Endothelial cell of umbilical vein (primary cell): ENCODE measurements at regions not wholly inside any gene's neighbourhood (a gene's known extent, or its start where the extent isn't known, plus 50 kb on each side); places are given as distances from the start of the nearest gene placed in this dataset.

Experiments
- BruUV-seq: library from RNA; stranded (reverse); fragments of 400-500 nt; replicated peaks from 2 replicates; lab custom pipeline; 2021; lab: Mats Ljungman, UMichigan
- CTCF ChIA-PET: fragments of 300-600, 350-600 bp; sonication (Branson Sonifier 250); formaldehyde crosslinking; loops from one replicate; lab custom pipeline; 2021; ENCODE audit warnings: antibody characterized with exemption, inconsistent platforms; lab: Charles Lee
- POLR2A ChIA-PET: fragments of 300-600, 350-600 bp; sonication (Branson Sonifier 250); formaldehyde crosslinking; loops from one replicate; lab custom pipeline; 2021; ENCODE audit warnings: antibody characterized with exemption, inconsistent platforms; lab: Charles Lee
- DNase-seq: peaks from one replicate; pipeline ENCODE4 v3.0.0-alpha.2; 2011; ENCODE audit warnings: low read depth, low spot score
- FAIRE-seq: peaks from 2 replicates; lab custom pipeline; 2011; peaks lifted over from hg19 to GRCh38; lab: Jason Lieb, UNC
- H2AFZ ChIP-seq: 2 replicates; pipeline ENCODE4 v1.6.0; 2012; ENCODE audit warnings: low read depth, low read length, control low read depth, inconsistent platforms
- H3K27ac ChIP-seq: 2 replicates; pipeline ENCODE4 v1.5.1; 2011; ENCODE audit warnings: low read depth, mild to moderate bottlenecking, control low read depth, low read length, moderate library complexity; ENCODE audit not compliant: insufficient read depth
- H3K27me3 ChIP-seq, 2 experiments: 2 replicates each; pipeline versions ENCODE4 v1.6.0 to v1.6.1; 2011; ENCODE audit warnings: low read length in 2 of 2, mixed read lengths in 1 of 2; ENCODE audit not compliant: control insufficient read depth in 2 of 2, insufficient read depth in 2 of 2
- H3K36me3 ChIP-seq, 2 experiments: 2 replicates in 1 of 2; 3 replicates in 1 of 2; pipeline ENCODE4 v1.5.1; 2011; ENCODE audit warnings: low read length in 2 of 2, mild to moderate bottlenecking in 1 of 2, moderate library complexity in 1 of 2; ENCODE audit not compliant: control insufficient read depth in 2 of 2, insufficient read depth in 2 of 2; ENCODE audit errors: extremely low read depth in 1 of 2
- H3K4me1 ChIP-seq: 3 replicates; pipeline ENCODE4 v1.5.1; 2011; ENCODE audit warnings: mild to moderate bottlenecking, low read length; ENCODE audit not compliant: control insufficient read depth, insufficient read depth; ENCODE audit errors: extremely low read depth
- H3K4me2 ChIP-seq: 2 replicates; pipeline ENCODE4 v1.6.1; 2011; ENCODE audit warnings: low read length, control low read depth, mixed read lengths; ENCODE audit not compliant: insufficient read depth
- H3K4me3 ChIP-seq, 3 experiments: fragments of 200-600 bp in 1 of 3; sonication (generic), shearing (Covaris generic) in 1 of 3; replicated peaks in 1 of 3; 2 replicates each; pipeline ENCODE4 v1.5.1; 2011 to 2016; ENCODE audit warnings: control low read depth in 3 of 3, low read length in 3 of 3, mild to moderate bottlenecking in 2 of 3, inconsistent platforms in 1 of 3, low read depth in 1 of 3, moderate library complexity in 1 of 3; ENCODE audit not compliant: insufficient read depth in 1 of 3
- H3K79me2 ChIP-seq: 2 replicates; pipeline ENCODE4 v1.6.0; 2012; ENCODE audit warnings: low read length, inconsistent platforms; ENCODE audit not compliant: control insufficient read depth, insufficient read depth
- H3K9ac ChIP-seq: replicated peaks from 2 replicates; pipeline ENCODE3; 2011; ENCODE audit warnings: low read length, control low read depth; ENCODE audit not compliant: insufficient read depth; ENCODE audit errors: extremely low read depth
- H3K9me1 ChIP-seq: replicated peaks from 3 replicates; pipeline ENCODE4 v1.6.0; 2011; ENCODE audit warnings: mild to moderate bottlenecking, low read length; ENCODE audit not compliant: control insufficient read depth, insufficient read depth; ENCODE audit errors: extremely low read depth
- H3K9me3 ChIP-seq: replicated peaks from 2 replicates; pipeline ENCODE4 v1.5.1; 2012; ENCODE audit warnings: low read length, inconsistent platforms; ENCODE audit not compliant: control insufficient read depth, insufficient read depth
- H4K20me1 ChIP-seq: replicated peaks from 2 replicates; pipeline ENCODE3; 2011; ENCODE audit warnings: mild to moderate bottlenecking, low read length; ENCODE audit not compliant: control insufficient read depth, insufficient read depth; ENCODE audit errors: extremely low read depth
- CTCF ChIP-seq, 2 donors: IDR thresholded peaks; 1 replicate in 1 of 2; 2 replicates in 1 of 2; pipeline ENCODE4 v1.5.1; 2011; ENCODE audit warnings: low read length in 2 of 2, mild to moderate bottlenecking in 2 of 2, moderate library complexity in 2 of 2, control low read depth in 1 of 2, inconsistent platforms in 1 of 2, low read depth in 1 of 2; ENCODE audit not compliant: insufficient read depth in 1 of 2; ENCODE audit errors: extremely low read depth in 1 of 2
- EZH2 ChIP-seq: IDR thresholded peaks from 2 replicates; pipeline ENCODE4 v1.6.1; 2012; ENCODE audit warnings: borderline replicate concordance, low read depth, mild to moderate bottlenecking, moderate library complexity, low read length, inconsistent platforms; ENCODE audit not compliant: severe bottlenecking
- FOS ChIP-seq: IDR thresholded peaks from 2 replicates; pipeline ENCODE4 v1.6.1; 2011; ENCODE audit warnings: mild to moderate bottlenecking, low read length, moderate library complexity, borderline replicate concordance; ENCODE audit not compliant: insufficient read depth
- GATA2 ChIP-seq: IDR thresholded peaks from 2 replicates; pipeline ENCODE4 v1.7.0; 2011; ENCODE audit warnings: low read depth, mild to moderate bottlenecking, moderate library complexity, mixed read lengths, low read length; ENCODE audit not compliant: insufficient read length, insufficient read depth
- JUN ChIP-seq: IDR thresholded peaks from 2 replicates; pipeline ENCODE4 v1.6.1; 2011; ENCODE audit warnings: borderline replicate concordance, low read depth; ENCODE audit not compliant: insufficient read length, insufficient read depth
- MAX ChIP-seq: IDR thresholded peaks from 2 replicates; pipeline ENCODE4 v1.6.1; 2011; ENCODE audit not compliant: insufficient read depth, insufficient read length
- MYC ChIP-seq: IDR thresholded peaks from one replicate; pipeline ENCODE4 v1.6.1; 2011; ENCODE audit warnings: mild to moderate bottlenecking, low read depth, low read length
- POLR2A ChIP-seq: IDR thresholded peaks from 2 replicates; pipeline ENCODE4 v1.6.1; 2012; ENCODE audit warnings: low read depth, mild to moderate bottlenecking, control low read depth, low read length
- POLR2AphosphoS5 ChIP-seq: IDR thresholded peaks from 2 replicates; pipeline ENCODE4 v1.6.1; 2012; ENCODE audit warnings: low read depth, mild to moderate bottlenecking, control low read depth, low read length, moderate library complexity; ENCODE audit not compliant: insufficient read depth
- dilution Hi-C: fragments of 300-500 bp; cut with MboI; formaldehyde crosslinking; loops from one replicate; pipeline ENCODE4 v1.15.0; 2019; ENCODE audit warnings: low sequenced_read_pairs; ENCODE audit not compliant: extremely low pct_ligation_motif_present
- intact Hi-C: fragments of 100-400 bp; cut with micrococcal nuclease; formaldehyde crosslinking; loops from one replicate; pipeline ENCODE4 v1.10.0; 2022

DNA sequence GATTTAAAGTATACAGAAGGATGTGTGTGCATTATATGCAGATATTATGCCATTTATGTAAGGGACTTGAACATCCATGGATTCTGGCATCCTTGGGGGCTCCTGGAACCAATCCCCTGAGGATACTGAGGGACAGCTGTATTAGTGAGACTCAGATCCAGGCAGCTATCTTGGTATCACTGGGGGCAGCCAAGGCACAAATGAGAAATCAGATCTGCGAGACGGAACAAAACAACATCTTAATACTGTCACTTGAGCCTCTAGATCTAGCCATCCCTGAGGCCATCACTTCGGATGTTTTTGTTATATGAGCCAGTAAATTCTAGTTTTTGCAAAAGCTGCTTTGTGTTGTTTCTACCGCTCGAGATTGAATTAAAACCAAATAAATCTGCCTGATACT is 175.1 kb upstream of the SFSWAP start:
- no peak overlapping the region for H3K4me2 ChIP-seq
- H3K79me2 ChIP-seq = no peaks in the 10 kb centered on the region
- no peaks in the 10 kb centered on the region for H3K4me1 ChIP-seq
- H2AFZ ChIP-seq = no peak overlapping the region
- FAIRE-seq (no peak), DNase-seq (no peak)
- no peak overlapping the region for H3K4me3 ChIP-seq
- H3K9me3 ChIP-seq = no peaks in the 10 kb centered on the region
- H4K20me1 ChIP-seq = no peaks in the 10 kb centered on the region
- intact Hi-C loops (no loop called here), dilution Hi-C loops (no loop called here)
- CTCF ChIA-PET = no interaction called here
- BruUV-seq = no TSS peak
- H3K27ac ChIP-seq = no peak overlapping the region
- TF ChIP-seq CTCF (IDR thresholded peaks at IDR 0.05; ENCODE audit: extremely low read depth in 1 of 2, insufficient read depth in 1 of 2, low read depth in 1 of 2, low read length in 2 of 2) = no peak
- no peak for TF ChIP-seq JUN
- TF ChIP-seq MYC = no peak
- TF ChIP-seq POLR2A = no peak
- TF ChIP-seq MAX = no peak
- no peak for TF ChIP-seq GATA2
- TF ChIP-seq EZH2 = no peak
- TF ChIP-seq FOS = no peak
- no peak for TF ChIP-seq POLR2AphosphoS5
- H3K9ac ChIP-seq = no peak overlapping the region
- POLR2A ChIA-PET = no interaction called here
- no peaks in the 10 kb centered on the region for H3K9me1 ChIP-seq
- H3K27me3 ChIP-seq = no peaks in the 10 kb centered on the region
- H3K36me3 ChIP-seq = no peaks in the 10 kb centered on the region
